Activated T-cell treated with anti-CD3 and anti-CD28 coated beads for 48 hours (primary cell): ENCODE measurements at regions not wholly inside any gene's neighbourhood (a gene's known extent, or its start where the extent isn't known, plus 50 kb on each side); places are given as distances from the start of the nearest gene placed in this dataset.
A peak's percentile ranks its signal among the peaks of the same experiment; 100 is the strongest.
"Not testable (repeated sequence)": the region's sequence is repeated elsewhere in the genome, so short reads cannot be mapped to it uniquely, and the experiment has no call there.

Experiments
- DNase-seq: peaks from one replicate; pipeline ENCODE4 v3.0.0-alpha.2; 2020; ENCODE audit warnings: low read depth

- DNase-seq, result no peak
These were observed 71.9 kb downstream of the DYNAP start for GRCh38 chr18:54662986-54663385.

GRCh38 chr18:54669701-54670100 lies 78.7 kb downstream of the DYNAP start:
- DNase-seq, result not testable (repeated sequence)

GRCh38 chr18:54671291-54671881 lies 80.3 kb downstream of the DYNAP start:
- DNase-seq, result no peak

GRCh38 chr18:54672109-54672508 lies 81.1 kb downstream of the DYNAP start:
- no peak for DNase-seq

- no peak for DNase-seq
These were observed 81.9 kb downstream of the DYNAP start for GRCh38 chr18:54672846-54673475.

- no peak for DNase-seq
These were observed 82.9 kb downstream of the DYNAP start for GRCh38 chr18:54673936-54674335.

GRCh38 chr18:54675076-54675475 lies 84.0 kb downstream of the DYNAP start:
- DNase-seq, result no peak

- DNase-seq, result no peak
These were observed 88.5 kb downstream of the DYNAP start for GRCh38 chr18:54679318-54680149.

- no peak for DNase-seq
These were observed 93.7 kb downstream of the DYNAP start for GRCh38 chr18:54684784-54685183.

- DNase-seq, result no peak
These were observed 98.3 kb downstream of the DYNAP start for GRCh38 chr18:54689319-54689718.

GRCh38 chr18:54690198-54690597 lies 99.2 kb downstream of the DYNAP start:
- DNase-seq, result no peak

- no peak for DNase-seq
These were observed 101.4 kb downstream of the DYNAP start for GRCh38 chr18:54692463-54692862.

- DNase-seq, result no peak
These were observed 105.7 kb downstream of the DYNAP start for GRCh38 chr18:54696616-54697293.

- no peak for DNase-seq
These were observed 109.5 kb downstream of the DYNAP start for GRCh38 chr18:54700580-54700979.

- DNase-seq, result no peak
These were observed 111.6 kb downstream of the DYNAP start for GRCh38 chr18:54702686-54703085.

- DNase-seq, result no peak
These were observed 118.0 kb upstream of the RAB27B start for GRCh38 chr18:54710074-54710899.

- DNase-seq, result no peak
These were observed 117.4 kb upstream of the RAB27B start for GRCh38 chr18:54710900-54711281.

GRCh38 chr18:54712306-54712705 lies 116.0 kb upstream of the RAB27B start:
- DNase-seq, result peak; percentile 12

GRCh38 chr18:54712758-54713157 lies 115.5 kb upstream of the RAB27B start:
- no peak for DNase-seq

- DNase-seq, result no peak
These were observed 114.9 kb upstream of the RAB27B start for GRCh38 chr18:54713386-54713785.

- no peak for DNase-seq
These were observed 113.4 kb upstream of the RAB27B start for GRCh38 chr18:54714851-54715250.

GRCh38 chr18:54716586-54716985 lies 111.7 kb upstream of the RAB27B start:
- DNase-seq, result no peak
